Left lung (tissue), 4 donors: ENCODE measurements at regions not wholly inside any gene's neighbourhood (a gene's known extent, or its start where the extent isn't known, plus 50 kb on each side); places are given as distances from the start of the nearest gene placed in this dataset.

Source experiments
- ATAC-seq: fragments of 200-7000 bp; cut with Tn5 transposase; one replicate; pipeline ENCODE4 v1.9.1; 2020; ENCODE audit warnings: moderate library complexity
- DNase-seq, 4 donors: peaks; one replicate each; pipeline ENCODE4 v3.0.0-alpha.2; 2013 to 2020
- H3K27ac ChIP-seq, 2 donors: fragments of 200-600 bp; sonication (generic) in 1 of 2; one replicate each; pipeline versions ENCODE4 v1.5.0 to v1.8.0; 2020 to 2021
- H3K27me3 ChIP-seq, 2 donors: fragments of 200-600 bp; sonication (generic) in 1 of 2; one replicate each; pipeline versions ENCODE4 v1.5.0 to v1.8.0; 2020 to 2021
- H3K36me3 ChIP-seq, 2 donors: fragments of 200-600 bp; sonication (generic) in 1 of 2; one replicate each; pipeline versions ENCODE4 v1.5.0 to v1.8.0; 2020 to 2021
- H3K4me1 ChIP-seq, 2 donors: fragments of 200-600 bp; one replicate each; pipeline ENCODE4 v1.8.0; 2021
- H3K4me3 ChIP-seq, 2 donors: fragments of 200-600 bp; sonication (generic) in 1 of 2; one replicate each; pipeline versions ENCODE4 v1.5.0 to v1.8.0; 2020 to 2021; ENCODE audit warnings: mild to moderate bottlenecking in 1 of 2
- H3K9me3 ChIP-seq, 2 donors: fragments of 200-600 bp; sonication (generic) in 1 of 2; one replicate each; pipeline versions ENCODE4 v1.5.0 to v1.8.0; 2020 to 2021
- CTCF ChIP-seq, 2 donors: fragments of 200-600 bp; sonication (generic) in 1 of 2; IDR thresholded peaks; one replicate each; pipeline versions ENCODE4 v1.5.0 to v1.8.0; 2021; ENCODE audit warnings: antibody characterized with exemption in 2 of 2
- intact Hi-C, 2 donors: fragments of 100-400 bp; cut with DNase I; formaldehyde crosslinking; loops; one replicate each; pipeline versions ENCODE4 v1.11.2 to v1.14.2; 2022
- donor health status: DM: no; HTN: yes; CAD: no.
- donor health status: DM: no; HTN: no; CAD: no.

GRCh38 chr2:156098506-156098905, 234.0 kb downstream of the NR4A2 start:
- Histone ChIP-seq H3K4me3 (no peak overlapping the region), H3K9me3 (peaks cover 0 to 11% of the 10 kb centered on the region in 2 donors), H3K27me3 (no peaks in the 10 kb centered on the region), H3K36me3 (no peaks in the 10 kb centered on the region), H3K4me1 (no peaks in the 10 kb centered on the region), H3K27ac (no peak overlapping the region)
- no peak for TF ChIP-seq CTCF (IDR thresholded peaks at IDR 0.05)
- no peak for ATAC-seq
- intact Hi-C loops = no loop called here
- DNase-seq = no peak

- TF ChIP-seq CTCF (IDR thresholded peaks at IDR 0.05) = no peak
- H3K36me3 ChIP-seq = no peaks in the 10 kb centered on the region
- no peak overlapping the region for H3K4me3 ChIP-seq
- H3K27ac ChIP-seq = no peak overlapping the region
- H3K27me3 ChIP-seq = no peaks in the 10 kb centered on the region
- DNase-seq = no peak
- ATAC-seq = peak; percentile 71
- intact Hi-C loops = no loop called here
- no peaks in the 10 kb centered on the region for H3K9me3 ChIP-seq
- H3K4me1 ChIP-seq = no peaks in the 10 kb centered on the region
Observed at GRCh38 chr2:156088587-156088986, 243.9 kb downstream of the NR4A2 start.

- DNase-seq (peak in 1 of 4 donors; percentile 12), ATAC-seq (peak; percentile 85)
- H3K9me3 ChIP-seq = no peaks in the 10 kb centered on the region
- H3K27me3 ChIP-seq = no peaks in the 10 kb centered on the region
- no peak overlapping the region for H3K27ac ChIP-seq
- no peak for TF ChIP-seq CTCF (IDR thresholded peaks at IDR 0.05)
- intact Hi-C loops = no loop called here
- H3K4me1 ChIP-seq = no peaks in the 10 kb centered on the region
- H3K4me3 ChIP-seq = no peak overlapping the region
- H3K36me3 ChIP-seq = no peaks in the 10 kb centered on the region
Observed at GRCh38 chr2:156087875-156088274, 244.6 kb downstream of the NR4A2 start.

GRCh38 chr2:156083763-156084493, 248.6 kb downstream of the NR4A2 start:
- no peak for TF ChIP-seq CTCF (IDR thresholded peaks at IDR 0.05)
- Histone ChIP-seq H3K9me3 (peaks cover 0 to 12% of the 10 kb centered on the region in 2 donors), H3K4me1 (no peaks in the 10 kb centered on the region), H3K36me3 (no peaks in the 10 kb centered on the region), H3K4me3 (no peak overlapping the region), H3K27me3 (no peaks in the 10 kb centered on the region), H3K27ac (no peak overlapping the region)
- ATAC-seq (no peak), DNase-seq (peak in 1 of 4 donors; percentile 4)
- intact Hi-C loops = no loop called here

GRCh38 chr2:156079845-156080244, 252.7 kb downstream of the NR4A2 start:
- H3K4me1 ChIP-seq = no peaks in the 10 kb centered on the region
- TF ChIP-seq CTCF (IDR thresholded peaks at IDR 0.05) = no peak
- no peak overlapping the region for H3K27ac ChIP-seq
- H3K9me3 ChIP-seq = peaks cover 0 to 12% of the 10 kb centered on the region in 2 donors
- H3K4me3 ChIP-seq = no peak overlapping the region
- DNase-seq = no peak
- H3K36me3 ChIP-seq = no peaks in the 10 kb centered on the region
- H3K27me3 ChIP-seq = no peaks in the 10 kb centered on the region
- no peak for ATAC-seq
- intact Hi-C loops = no loop called here
